ENCODE measurements at regions not wholly inside any gene's neighbourhood (a gene's known extent, or its start where the extent isn't known, plus 50 kb on each side); places are given as distances from the start of the nearest gene placed in this dataset.

DNA sequence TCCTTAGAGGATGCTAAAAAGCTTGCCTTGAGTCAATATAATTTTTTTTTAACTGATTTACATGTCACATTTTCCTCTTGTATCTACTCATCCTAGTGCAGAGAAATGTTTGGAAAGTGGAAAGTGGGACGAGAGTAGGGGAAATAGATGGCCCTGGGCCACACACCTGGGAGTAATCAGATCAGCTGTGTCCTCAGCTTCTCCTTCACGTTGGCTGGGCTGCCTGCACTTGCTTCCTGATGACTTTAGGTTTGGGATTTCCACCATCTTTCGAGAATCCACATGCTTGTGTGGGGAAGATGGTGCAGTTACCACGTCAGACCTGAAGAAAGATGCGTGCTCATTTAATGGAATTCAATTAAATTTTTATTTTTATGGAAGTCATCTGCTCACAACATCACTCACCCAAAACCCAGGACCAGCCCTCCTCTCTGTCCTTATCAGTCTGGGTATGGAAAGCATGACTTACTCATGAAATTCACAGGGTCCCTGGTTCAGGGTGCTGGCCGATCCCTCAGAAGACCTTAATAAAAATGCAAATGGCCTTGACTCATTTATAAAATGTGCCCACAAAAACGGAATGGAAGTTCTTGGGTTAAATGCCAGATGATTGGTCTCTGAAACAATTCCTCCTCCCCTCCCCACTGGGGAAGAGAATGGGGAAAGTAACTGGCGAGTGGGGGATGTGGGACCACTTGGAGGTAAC lies 74.5 kb upstream of the TIAM2 start:
- no peak overlapping the region for H3K4me3 ChIP-seq (ENCODE audit: low read length)
- DNase-seq (ENCODE audit: low read depth) = no peak
- TF ChIP-seq CTCF (conservative IDR thresholded peaks at IDR 0.05; ENCODE audit: low read depth, low read length) = no peak

- no peak for TF ChIP-seq CTCF (conservative IDR thresholded peaks at IDR 0.05; ENCODE audit: low read depth, low read length)
- DNase-seq (ENCODE audit: low read depth) = no peak
- H3K4me3 ChIP-seq (ENCODE audit: low read length) = no peak overlapping the region
These were observed 73.6 kb upstream of the TIAM2 start for GRCh38 chr6:154921482-154921881.

DNA sequence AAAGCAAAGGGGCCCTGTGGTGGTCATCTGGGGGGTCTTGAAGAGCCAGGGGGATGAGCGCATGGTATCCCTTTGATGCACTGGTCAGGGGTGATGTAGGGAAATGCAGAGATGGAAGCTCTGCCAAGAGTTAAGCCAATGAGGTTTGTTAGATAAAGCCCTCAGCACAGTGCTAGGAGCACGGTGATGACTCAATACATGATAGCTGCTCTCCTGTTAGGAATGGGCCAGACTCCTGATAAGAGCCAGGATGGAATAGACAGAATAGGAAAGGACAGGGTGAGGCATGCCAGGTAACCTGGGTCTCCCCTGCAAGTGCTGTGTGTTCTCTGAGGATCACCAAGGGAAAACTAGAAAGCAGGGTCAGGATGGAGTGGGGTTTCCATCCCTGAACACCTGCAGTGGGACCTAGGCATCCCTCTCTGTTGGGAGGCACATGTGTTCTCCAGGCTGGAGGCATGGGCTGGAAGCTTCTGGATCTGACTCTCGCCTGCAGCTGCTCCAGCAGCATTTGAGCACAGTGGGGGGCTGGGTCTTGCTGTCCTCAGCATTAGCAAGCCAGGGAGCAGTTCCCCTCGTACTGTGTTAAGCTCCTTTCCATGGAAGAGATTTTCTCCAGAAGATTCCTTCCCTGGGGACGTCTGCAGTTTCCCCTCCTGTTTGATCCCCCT lies 71.8 kb upstream of the TIAM2 start:
- DNase-seq (ENCODE audit: low read depth) = no peak
- no peak overlapping the region for H3K4me3 ChIP-seq (ENCODE audit: low read length)
- no peak for TF ChIP-seq CTCF (conservative IDR thresholded peaks at IDR 0.05; ENCODE audit: low read depth, low read length)

DNA sequence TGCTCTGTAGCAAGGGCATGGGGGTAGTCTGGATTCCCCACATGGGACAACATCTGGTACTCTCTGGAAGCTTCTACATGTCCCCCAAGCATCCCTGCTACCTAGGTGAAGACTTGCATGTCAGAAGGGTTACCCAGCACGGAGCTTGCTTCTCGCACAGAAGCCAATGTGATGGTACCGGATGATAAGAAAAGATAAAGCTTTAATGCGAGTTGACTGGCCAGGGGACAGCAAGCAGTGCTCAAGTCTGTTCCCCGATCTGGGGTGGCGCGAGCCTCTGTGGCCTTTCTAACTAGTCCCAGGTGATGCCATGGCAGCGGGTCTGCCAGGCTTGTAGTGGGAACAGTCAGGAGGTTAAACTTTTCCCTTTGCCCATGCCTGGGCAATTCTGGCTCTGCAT lies 70.0 kb upstream of the TIAM2 start:
- H3K4me3 ChIP-seq (ENCODE audit: low read length) = no peak overlapping the region
- TF ChIP-seq CTCF (conservative IDR thresholded peaks at IDR 0.05; ENCODE audit: low read depth, low read length) = no peak
- no peak for DNase-seq (ENCODE audit: low read depth)

- DNase-seq (ENCODE audit: low read depth) = no peak
- no peak for TF ChIP-seq CTCF (conservative IDR thresholded peaks at IDR 0.05; ENCODE audit: low read depth, low read length)
- H3K4me3 ChIP-seq (ENCODE audit: low read length) = no peak overlapping the region
These were observed 68.7 kb upstream of the TIAM2 start for GRCh38 chr6:154926366-154926765.

DNA sequence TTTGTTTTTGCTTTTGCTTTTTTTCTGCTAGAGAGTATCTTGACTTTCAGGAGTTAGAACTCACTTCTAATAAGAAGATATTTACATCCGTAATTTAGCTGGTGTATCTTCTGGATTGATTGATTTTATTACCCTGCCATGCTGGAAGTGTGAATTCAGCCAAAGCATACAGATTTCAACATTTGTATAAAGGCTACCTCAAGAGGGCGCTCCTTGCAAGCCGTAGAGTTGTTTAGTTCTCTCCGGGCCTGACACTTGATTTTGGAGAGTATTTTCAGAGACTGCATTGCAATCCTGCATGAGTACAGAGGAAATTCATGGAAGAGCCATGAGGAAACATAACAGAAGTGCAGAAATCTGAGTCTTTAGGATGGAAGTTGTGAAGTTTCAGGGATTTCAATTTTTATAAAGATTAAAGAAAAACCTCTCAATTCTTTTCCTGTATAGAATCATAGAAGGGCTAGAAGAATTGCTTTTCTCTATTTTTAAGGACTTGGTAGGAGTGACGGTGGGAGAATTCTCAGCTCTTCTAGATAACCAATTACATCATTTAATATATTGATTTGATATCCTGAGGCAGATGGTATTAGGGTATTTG lies 66.7 kb upstream of the TIAM2 start:
- TF ChIP-seq CTCF (conservative IDR thresholded peaks at IDR 0.05; ENCODE audit: low read depth, low read length) = peak; percentile 81
- DNase-seq (ENCODE audit: low read depth) = peak; percentile 22
- H3K4me3 ChIP-seq (ENCODE audit: low read length) = no peak overlapping the region

DNA sequence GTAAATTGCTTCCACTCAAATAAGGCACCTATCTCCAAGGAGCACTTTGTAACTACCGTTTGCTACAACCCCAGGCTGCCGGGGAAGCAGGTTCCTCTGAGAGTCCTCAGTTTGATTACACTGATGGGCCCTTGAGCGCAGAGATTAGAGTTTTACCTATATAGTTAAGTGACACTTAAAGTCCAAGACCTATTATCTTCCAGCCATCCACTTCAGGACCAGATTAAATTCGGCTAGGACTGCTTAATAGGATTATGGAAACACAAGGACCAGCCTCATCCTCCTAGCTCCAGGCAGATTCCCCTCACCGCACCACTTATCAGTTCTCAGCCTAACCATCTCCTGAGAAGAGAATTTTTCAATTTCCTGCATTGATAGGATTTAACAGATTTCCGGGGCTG lies 64.7 kb upstream of the TIAM2 start:
- TF ChIP-seq CTCF (conservative IDR thresholded peaks at IDR 0.05; ENCODE audit: low read depth, low read length) = no peak
- no peak overlapping the region for H3K4me3 ChIP-seq (ENCODE audit: low read length)
- no peak for DNase-seq (ENCODE audit: low read depth)
